ENCODE measurements at regions not wholly inside any gene's neighbourhood (a gene's known extent, or its start where the extent isn't known, plus 50 kb on each side); places are given as distances from the start of the nearest gene placed in this dataset.

GRCh38 chr2:12577091-12577490, 139.6 kb upstream of the TRIB2 start:
- H3K27me3 ChIP-seq, result no peaks in the 10 kb centered on the region
- ATAC-seq, result no peak
- DNase-seq, result no peak
- no peaks in the 10 kb centered on the region for H3K4me1 ChIP-seq
- no peaks in the 10 kb centered on the region for H3K36me3 ChIP-seq
- intact Hi-C loops (cut with DNase I), result no loop called here
- H3K27ac ChIP-seq, result no peak overlapping the region
- H3K4me3 ChIP-seq, result no peak overlapping the region
- TF ChIP-seq POLR2A (IDR thresholded peaks at IDR 0.05) (no peak), CTCF (IDR thresholded peaks at IDR 0.05) (no peak)
- H3K9me3 ChIP-seq, result no peaks in the 10 kb centered on the region

- no peaks in the 10 kb centered on the region for H3K36me3 ChIP-seq
- 92% methylated on average over 4 of the region's 7 CpGs for WGBS (ENCODE audit: insufficient coverage, low coverage, low lambda C conversion rate, missing lambda C conversion rate)
- ATAC-seq, result no peak
- H3K27me3 ChIP-seq, result no peaks in the 10 kb centered on the region
- no peak overlapping the region for H3K4me3 ChIP-seq
- no peak for DNase-seq
- TF ChIP-seq CTCF (IDR thresholded peaks at IDR 0.05), result no peak
- TF ChIP-seq POLR2A (IDR thresholded peaks at IDR 0.05), result no peak
- H3K4me1 ChIP-seq, result no peaks in the 10 kb centered on the region
- H3K9me3 ChIP-seq, result no peaks in the 10 kb centered on the region
- intact Hi-C loops (cut with DNase I), result no loop called here
- H3K27ac ChIP-seq, result no peak overlapping the region
Observed at GRCh38 chr2:12577567-12578253, 139.0 kb upstream of the TRIB2 start.

- Histone ChIP-seq H3K27me3 (no peaks in the 10 kb centered on the region), H3K4me3 (no peak overlapping the region), H3K36me3 (no peaks in the 10 kb centered on the region), H3K27ac (no peak overlapping the region), H3K9me3 (no peaks in the 10 kb centered on the region), H3K4me1 (no peaks in the 10 kb centered on the region)
- ATAC-seq (no peak), DNase-seq (no peak)
- intact Hi-C loops (cut with DNase I), result no loop called here
- no peak for TF ChIP-seq CTCF (IDR thresholded peaks at IDR 0.05)
- TF ChIP-seq POLR2A (IDR thresholded peaks at IDR 0.05), result no peak
- 92% methylated on average over 1 of the region's 1 CpG for WGBS (ENCODE audit: insufficient coverage, low coverage, low lambda C conversion rate, missing lambda C conversion rate)
Observed at GRCh38 chr2:12579018-12579417, 137.7 kb upstream of the TRIB2 start.

- H3K27me3 ChIP-seq, result no peaks in the 10 kb centered on the region
- no peaks in the 10 kb centered on the region for H3K36me3 ChIP-seq
- WGBS (ENCODE audit: insufficient coverage, low coverage, low lambda C conversion rate, missing lambda C conversion rate), result 80% methylated on average over 3 of the region's 3 CpGs
- ATAC-seq (no peak), DNase-seq (no peak)
- H3K27ac ChIP-seq, result no peak overlapping the region
- H3K4me3 ChIP-seq, result no peak overlapping the region
- no peaks in the 10 kb centered on the region for H3K4me1 ChIP-seq
- TF ChIP-seq POLR2A (IDR thresholded peaks at IDR 0.05), result no peak
- TF ChIP-seq CTCF (IDR thresholded peaks at IDR 0.05), result no peak
- H3K9me3 ChIP-seq, result no peaks in the 10 kb centered on the region
- intact Hi-C loops (cut with DNase I), result no loop called here
Observed at GRCh38 chr2:12584338-12584737, 132.4 kb upstream of the TRIB2 start.

- intact Hi-C loops (cut with DNase I), result no loop called here
- DNase-seq (no peak), ATAC-seq (no peak)
- no peaks in the 10 kb centered on the region for H3K9me3 ChIP-seq
- H3K36me3 ChIP-seq, result no peaks in the 10 kb centered on the region
- H3K4me3 ChIP-seq, result no peak overlapping the region
- TF ChIP-seq POLR2A (IDR thresholded peaks at IDR 0.05), result no peak
- no peak for TF ChIP-seq CTCF (IDR thresholded peaks at IDR 0.05)
- H3K27ac ChIP-seq, result no peak overlapping the region
- 70% methylated on average over 2 of the region's 2 CpGs for WGBS (ENCODE audit: insufficient coverage, low coverage, low lambda C conversion rate, missing lambda C conversion rate)
- H3K4me1 ChIP-seq, result no peaks in the 10 kb centered on the region
- H3K27me3 ChIP-seq, result no peaks in the 10 kb centered on the region
Observed at GRCh38 chr2:12585784-12586183, 131.0 kb upstream of the TRIB2 start.

Data from right lobe of liver (tissue), 6 donors.